ENCODE measurements at regions not wholly inside any gene's neighbourhood (a gene's known extent, or its start where the extent isn't known, plus 50 kb on each side); places are given as distances from the start of the nearest gene placed in this dataset.

DNA sequence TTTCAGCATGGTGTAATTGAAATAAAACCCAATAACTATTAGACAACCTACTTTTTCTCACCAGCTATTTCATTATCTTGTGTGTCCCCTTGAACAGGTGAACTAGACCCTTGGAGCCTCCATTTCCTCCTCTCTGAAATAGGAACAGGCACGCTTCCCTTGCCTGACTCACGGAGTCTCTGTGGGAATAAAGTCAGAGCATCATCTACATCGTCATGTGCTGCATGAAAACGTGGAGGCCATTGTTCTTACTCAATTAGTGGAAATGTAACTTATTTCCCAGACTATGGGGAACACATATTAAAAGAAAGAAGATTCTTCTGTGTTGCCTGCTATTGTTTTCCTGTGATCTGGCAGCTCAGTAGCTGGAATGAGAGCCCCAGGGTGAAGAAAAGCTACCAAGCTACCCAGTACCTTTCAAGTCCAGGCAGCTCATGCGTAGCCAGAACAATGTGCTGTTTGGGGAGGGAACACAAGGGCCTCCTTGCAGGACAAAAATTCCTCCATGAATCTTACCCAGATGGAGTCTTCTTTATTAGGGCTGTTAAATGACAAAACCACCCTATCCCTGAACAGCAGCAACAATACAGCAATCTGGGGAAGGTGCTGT, 59.8 kb downstream of the SOX11 start:
- TF ChIP-seq EZH2 (IDR thresholded peaks at IDR 0.05; ENCODE audit: low read depth) = no peak
- TF ChIP-seq, protein P1, sequence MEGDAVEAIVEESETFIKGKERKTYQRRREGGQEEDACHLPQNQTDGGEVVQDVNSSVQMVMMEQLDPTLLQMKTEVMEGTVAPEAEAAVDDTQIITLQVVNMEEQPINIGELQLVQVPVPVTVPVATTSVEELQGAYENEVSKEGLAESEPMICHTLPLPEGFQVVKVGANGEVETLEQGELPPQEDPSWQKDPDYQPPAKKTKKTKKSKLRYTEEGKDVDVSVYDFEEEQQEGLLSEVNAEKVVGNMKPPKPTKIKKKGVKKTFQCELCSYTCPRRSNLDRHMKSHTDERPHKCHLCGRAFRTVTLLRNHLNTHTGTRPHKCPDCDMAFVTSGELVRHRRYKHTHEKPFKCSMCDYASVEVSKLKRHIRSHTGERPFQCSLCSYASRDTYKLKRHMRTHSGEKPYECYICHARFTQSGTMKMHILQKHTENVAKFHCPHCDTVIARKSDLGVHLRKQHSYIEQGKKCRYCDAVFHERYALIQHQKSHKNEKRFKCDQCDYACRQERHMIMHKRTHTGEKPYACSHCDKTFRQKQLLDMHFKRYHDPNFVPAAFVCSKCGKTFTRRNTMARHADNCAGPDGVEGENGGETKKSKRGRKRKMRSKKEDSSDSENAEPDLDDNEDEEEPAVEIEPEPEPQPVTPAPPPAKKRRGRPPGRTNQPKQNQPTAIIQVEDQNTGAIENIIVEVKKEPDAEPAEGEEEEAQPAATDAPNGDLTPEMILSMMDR (conservative IDR thresholded peaks at IDR 0.05) = no peak
- CTCF ChIA-PET = no interaction called here
- H3K4me3 ChIP-seq = no peak overlapping the region
- no TSS peak for BruUV-seq (replicated peaks)
- H2AFZ ChIP-seq = no peak overlapping the region
- H3K4me2 ChIP-seq = no peak overlapping the region
- DNase-seq = no peak
- no peaks in the 10 kb centered on the region for H3F3A ChIP-seq (ENCODE audit: insufficient read depth, low read depth)
- no peaks in the 10 kb centered on the region for H3K9me2 ChIP-seq (ENCODE audit: insufficient read depth)
- no peaks in the 10 kb centered on the region for H3K36me3 ChIP-seq (ENCODE audit: low read depth)
- no peaks in the 10 kb centered on the region for H3K4me1 ChIP-seq (replicated peaks; ENCODE audit: insufficient read depth)
- no peaks in the 10 kb centered on the region for H4K20me1 ChIP-seq (ENCODE audit: insufficient read depth)
- H3K27ac ChIP-seq = no peak overlapping the region
- POLR2A ChIA-PET (ENCODE audit: unreplicated experiment) = no interaction called here
- intact Hi-C loops (cut with micrococcal nuclease; ENCODE audit: unreplicated experiment) = no loop called here
- H3K9me3 ChIP-seq (ENCODE audit: insufficient read depth, low read depth) = no peaks in the 10 kb centered on the region
- peaks cover 13% of the 10 kb centered on the region for H3K27me3 ChIP-seq (ENCODE audit: insufficient read depth, low read depth)
- no peaks in the 10 kb centered on the region for H3K79me2 ChIP-seq (ENCODE audit: low read depth)

DNA sequence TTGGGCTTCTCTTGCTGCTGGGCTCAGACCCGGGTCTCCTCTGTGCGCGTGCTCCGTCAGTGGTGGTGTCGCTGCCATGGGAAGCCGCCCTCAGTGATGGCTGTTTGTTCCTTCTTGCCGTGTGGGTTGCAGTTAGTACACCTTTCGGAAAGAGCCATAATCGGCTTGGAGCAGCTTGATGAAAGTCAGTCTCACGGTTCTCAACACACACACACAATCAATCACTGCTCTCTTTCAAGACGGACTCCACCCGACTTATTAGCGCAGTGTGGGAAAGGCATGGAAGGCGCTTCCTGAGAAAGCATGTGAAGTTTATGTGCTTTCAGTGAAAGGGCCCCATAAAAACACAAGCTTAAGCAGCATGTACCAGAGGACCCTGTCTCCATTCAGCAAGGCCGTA, 64.1 kb downstream of the SOX11 start:
- H3K4me3 ChIP-seq = no peak overlapping the region
- no peaks in the 10 kb centered on the region for H3K79me2 ChIP-seq (ENCODE audit: low read depth)
- CTCF ChIA-PET = no interaction called here
- BruUV-seq (replicated peaks) = no TSS peak
- intact Hi-C loops (cut with micrococcal nuclease; ENCODE audit: unreplicated experiment) = no loop called here
- H3K4me2 ChIP-seq = no peak overlapping the region
- no peaks in the 10 kb centered on the region for H3K4me1 ChIP-seq (replicated peaks; ENCODE audit: insufficient read depth)
- no peaks in the 10 kb centered on the region for H3F3A ChIP-seq (ENCODE audit: insufficient read depth, low read depth)
- H3K9me3 ChIP-seq (ENCODE audit: insufficient read depth, low read depth) = no peaks in the 10 kb centered on the region
- H3K9me2 ChIP-seq (ENCODE audit: insufficient read depth) = no peaks in the 10 kb centered on the region
- DNase-seq = no peak
- no peaks in the 10 kb centered on the region for H4K20me1 ChIP-seq (ENCODE audit: insufficient read depth)
- H3K27ac ChIP-seq = no peak overlapping the region
- H3K27me3 ChIP-seq (ENCODE audit: insufficient read depth, low read depth) = peaks cover 39% of the 10 kb centered on the region
- TF ChIP-seq, protein P1 (conservative IDR thresholded peaks at IDR 0.05) = no peak
- TF ChIP-seq EZH2 (IDR thresholded peaks at IDR 0.05; ENCODE audit: low read depth) = no peak
- H3K36me3 ChIP-seq (ENCODE audit: low read depth) = no peaks in the 10 kb centered on the region
- POLR2A ChIA-PET (ENCODE audit: unreplicated experiment) = no interaction called here
- no peak overlapping the region for H2AFZ ChIP-seq

DNA sequence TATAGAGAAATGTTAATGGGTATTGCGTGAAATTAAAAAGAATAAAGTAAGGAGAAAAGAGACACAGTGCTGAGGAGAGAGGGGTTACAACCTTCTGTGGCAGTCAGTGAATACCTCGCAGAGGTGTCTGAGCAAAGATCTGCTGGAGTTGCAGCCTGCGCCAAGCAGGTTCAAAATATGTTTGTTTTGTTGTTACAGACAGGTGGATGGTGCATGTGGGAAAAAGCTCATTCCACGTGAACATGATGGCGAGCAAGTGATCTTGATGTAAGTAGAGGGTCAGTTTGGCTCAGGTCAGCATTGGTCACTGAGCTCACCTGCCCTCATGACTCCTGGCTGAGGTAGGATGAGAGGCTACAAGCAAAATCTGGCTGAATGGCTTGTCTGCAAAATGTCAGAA, 66.2 kb downstream of the SOX11 start:
- no peak overlapping the region for H3K4me3 ChIP-seq

More for the DNA sequence above, 66.2 kb downstream of the SOX11 start:
- Histone ChIP-seq H3F3A (ENCODE audit: insufficient read depth, low read depth) (no peaks in the 10 kb centered on the region), H3K36me3 (ENCODE audit: low read depth) (no peaks in the 10 kb centered on the region), H3K4me2 (no peak overlapping the region), H3K9me3 (ENCODE audit: insufficient read depth, low read depth) (no peaks in the 10 kb centered on the region), H3K27ac (no peak overlapping the region), H3K9me2 (ENCODE audit: insufficient read depth) (no peaks in the 10 kb centered on the region), H3K79me2 (ENCODE audit: low read depth) (no peaks in the 10 kb centered on the region), H3K4me1 (replicated peaks; ENCODE audit: insufficient read depth) (no peaks in the 10 kb centered on the region), H4K20me1 (ENCODE audit: insufficient read depth) (no peaks in the 10 kb centered on the region), H2AFZ (no peak overlapping the region), H3K27me3 (ENCODE audit: insufficient read depth, low read depth) (peaks cover 55% of the 10 kb centered on the region)
- intact Hi-C loops (cut with micrococcal nuclease; ENCODE audit: unreplicated experiment) = no loop called here
- no peak for DNase-seq
- no TSS peak for BruUV-seq (replicated peaks)
- no peak for TF ChIP-seq EZH2 (IDR thresholded peaks at IDR 0.05; ENCODE audit: low read depth)
- TF ChIP-seq, protein P1 (conservative IDR thresholded peaks at IDR 0.05) = no peak
- CTCF ChIA-PET = no interaction called here
- POLR2A ChIA-PET (ENCODE audit: unreplicated experiment) = no interaction called here

Data from PC-9 (cell line).